Erythroblast (primary cell): ENCODE measurements at regions not wholly inside any gene's neighbourhood (a gene's known extent, or its start where the extent isn't known, plus 50 kb on each side); places are given as distances from the start of the nearest gene placed in this dataset.

Experiments
- GATA1 ChIP-seq: IDR thresholded peaks from 2 replicates; pipeline ENCODE4 v1.6.1; 2011; ENCODE audit warnings: low read depth, mild to moderate bottlenecking, control low read depth, low read length, moderate library complexity
- POLR2A ChIP-seq: IDR thresholded peaks from 2 replicates; pipeline ENCODE4 v1.6.1; 2011; ENCODE audit warnings: mild to moderate bottlenecking, low read length

DNA sequence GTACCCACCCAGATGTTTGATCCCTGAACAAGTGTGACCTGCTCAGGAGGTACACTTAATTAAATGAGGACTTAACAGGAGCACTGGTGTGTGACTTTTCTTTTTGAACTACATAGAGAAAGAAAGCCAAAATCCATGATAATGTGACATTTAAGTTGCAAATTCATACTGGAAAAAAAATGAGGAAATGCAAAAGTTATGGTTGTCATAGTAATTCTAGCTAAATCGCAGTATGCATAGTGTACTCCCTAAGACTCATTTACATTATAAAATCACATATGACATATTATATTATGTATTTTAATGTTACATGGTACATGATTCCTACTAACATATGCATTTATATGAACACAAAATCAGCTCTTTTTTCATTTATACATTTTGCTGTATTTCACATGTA, 92.0 kb upstream of the PCSK5 start:
- TF ChIP-seq POLR2A (no peak), GATA1 (no peak)
